GM21723 (cell line): ENCODE measurements at regions not wholly inside any gene's neighbourhood (a gene's known extent, or its start where the extent isn't known, plus 50 kb on each side); places are given as distances from the start of the nearest gene placed in this dataset.

Source experiments
- ATAC-seq: cut with Tn5 transposase; IDR thresholded peaks from one replicate; pipeline ENCODE4 v1.9.1; 2021; ENCODE audit warnings: mild to moderate bottlenecking, moderate library complexity; ENCODE audit not compliant: unreplicated experiment

GRCh38 chr14:25108291-25108690 lies 58.3 kb upstream of the STXBP6 start:
- ATAC-seq = no peak

DNA sequence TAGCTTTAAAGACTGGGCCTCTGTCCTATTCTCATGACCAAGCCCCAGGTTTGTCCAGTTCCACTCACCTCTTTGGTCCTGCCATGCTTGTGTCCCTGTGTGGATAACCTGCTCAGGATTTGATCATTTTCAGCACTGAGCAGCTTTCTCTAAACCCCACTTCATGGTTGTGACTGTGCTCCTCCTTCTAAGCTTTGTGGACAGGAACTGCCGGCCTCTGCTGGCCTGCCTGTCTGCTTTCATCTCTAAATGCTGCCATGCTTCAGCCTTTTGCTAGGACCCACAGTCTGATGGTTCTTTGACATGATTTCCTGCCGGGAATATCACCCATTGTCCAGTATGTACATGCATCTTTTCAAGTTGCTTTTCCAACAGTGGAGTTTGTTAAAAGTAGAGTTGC lies 53.9 kb upstream of the STXBP6 start:
- no peak for ATAC-seq

DNA sequence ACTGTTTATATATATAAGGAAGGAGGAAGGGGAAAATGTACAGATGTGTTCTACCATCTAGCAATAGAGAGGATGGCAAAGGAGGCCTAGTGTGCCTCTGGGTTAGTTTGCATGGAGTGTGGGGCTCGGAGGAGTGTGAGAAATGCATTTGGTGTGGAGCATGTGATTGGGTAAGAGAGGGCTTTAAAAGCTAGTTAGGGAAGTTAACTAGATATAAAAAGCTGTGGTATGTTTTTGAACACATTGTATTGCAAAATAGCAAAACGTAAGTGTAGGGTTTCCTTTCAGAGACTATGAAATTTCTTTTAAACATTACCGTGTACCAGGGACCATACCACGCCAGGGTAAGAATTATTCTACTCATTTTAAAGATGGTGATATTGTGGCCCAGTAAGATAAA lies 53.3 kb upstream of the STXBP6 start:
- ATAC-seq = no peak

GRCh38 chr14:25102788-25103187 lies 52.8 kb upstream of the STXBP6 start:
- ATAC-seq = no peak

DNA sequence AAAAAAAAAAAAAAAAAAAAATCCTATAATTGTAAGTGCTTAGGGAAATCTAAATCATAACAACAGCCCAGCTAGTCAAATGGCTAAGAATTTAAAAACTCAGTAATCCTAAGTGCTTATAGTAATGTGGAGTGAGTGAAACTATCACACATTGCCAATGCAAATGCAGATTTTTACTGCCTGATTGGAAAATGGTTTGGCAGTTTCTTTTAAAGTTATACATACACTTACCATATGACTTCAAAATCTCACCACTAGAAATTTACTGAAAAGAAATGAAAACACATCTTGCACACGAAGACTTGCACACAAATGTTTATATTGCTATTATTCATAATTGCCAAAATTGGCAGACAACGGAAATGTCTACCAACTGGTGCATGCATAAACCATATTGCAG lies 51.3 kb upstream of the STXBP6 start:
- no peak for ATAC-seq
